K562 (cell line): ENCODE measurements at regions not wholly inside any gene's neighbourhood (a gene's known extent, or its start where the extent isn't known, plus 50 kb on each side); places are given as distances from the start of the nearest gene placed in this dataset.

Experiments
- BACH1 ChIP-seq: fragments of 200-800 bp; sonication (Bioruptor generic); IDR thresholded peaks from 2 replicates; pipeline ENCODE4 v1.6.1; 2016; ENCODE audit warnings: missing genetic modification characterization, missing compliant biosample characterization
- CHD2 ChIP-seq: IDR thresholded peaks from 2 replicates; pipeline ENCODE4 v1.6.1; 2011; ENCODE audit warnings: low read depth, low read length
- ESRRB ChIP-seq: fragments of 250-450 bp; sonication (Bioruptor Pico); IDR thresholded peaks from 2 replicates; pipeline ENCODE4 v1.5.0; 2020; ENCODE audit warnings: mild to moderate bottlenecking, moderate library complexity, borderline replicate concordance
- MLX ChIP-seq, 2 experiments: fragments of 450-650 bp in 1 of 2; sonication (generic) in 1 of 2; formaldehyde crosslinking; conservative IDR thresholded peaks; 2 replicates each; pipeline versions ENCODE4 v1.4.0 to v1.8.1; 2020 to 2022; ENCODE audit warnings: mild to moderate bottlenecking in 1 of 2, missing genetic modification reagents in 1 of 2
- MYBL2 ChIP-seq, 2 experiments: fragments of 450-650 bp in 1 of 2; sonication (generic) in 1 of 2; formaldehyde crosslinking in 1 of 2; IDR thresholded peaks; 2 replicates each; pipeline versions ENCODE4 v1.6.1 to v1.8.1; 2017 to 2022; ENCODE audit warnings: borderline replicate concordance in 1 of 2, inconsistent platforms in 1 of 2, low read depth in 1 of 2, mild to moderate bottlenecking in 1 of 2, missing genetic modification reagents in 1 of 2, moderate library complexity in 1 of 2
- POLR3G ChIP-seq: IDR thresholded peaks from 2 replicates; pipeline ENCODE4 v1.6.1; 2011; ENCODE audit not compliant: insufficient read length, insufficient replicate concordance; ENCODE audit errors: extremely low read depth
- PYGO2 ChIP-seq: fragments of 450-650 bp; IDR thresholded peaks from 2 replicates; pipeline ENCODE4 v1.6.1; 2016; ENCODE audit warnings: mild to moderate bottlenecking, missing genetic modification characterization, moderate library complexity, missing compliant biosample characterization
- RHOXF2B ChIP-seq: fragments of 250-450 bp; sonication (Bioruptor Pico); conservative IDR thresholded peaks from 2 replicates; pipeline ENCODE4 v1.5.1; 2021
- TCF3 ChIP-seq: sonication (generic); formaldehyde crosslinking; IDR thresholded peaks from 2 replicates; pipeline ENCODE4 v1.4.0; 2020; ENCODE audit warnings: mild to moderate bottlenecking, missing genetic modification reagents
- ZNF408 ChIP-seq: fragments of 250-450 bp; sonication (Bioruptor Pico); IDR thresholded peaks from 2 replicates; pipeline ENCODE4 v1.4.0; 2020; ENCODE audit warnings: low read depth, mild to moderate bottlenecking, moderate library complexity
- ZNF778 ChIP-seq: fragments of 450-650 bp; formaldehyde crosslinking; IDR thresholded peaks from 2 replicates; pipeline ENCODE4 v1.4.0; 2020; ENCODE audit warnings: mild to moderate bottlenecking, moderate library complexity
- TF ChIP-seq, protein P1 (sequence below): sonication (generic); formaldehyde crosslinking; IDR thresholded peaks from 2 replicates; pipeline ENCODE4 v1.8.0; 2022; ENCODE audit warnings: missing genetic modification reagents, mild to moderate bottlenecking, borderline replicate concordance

DNA sequence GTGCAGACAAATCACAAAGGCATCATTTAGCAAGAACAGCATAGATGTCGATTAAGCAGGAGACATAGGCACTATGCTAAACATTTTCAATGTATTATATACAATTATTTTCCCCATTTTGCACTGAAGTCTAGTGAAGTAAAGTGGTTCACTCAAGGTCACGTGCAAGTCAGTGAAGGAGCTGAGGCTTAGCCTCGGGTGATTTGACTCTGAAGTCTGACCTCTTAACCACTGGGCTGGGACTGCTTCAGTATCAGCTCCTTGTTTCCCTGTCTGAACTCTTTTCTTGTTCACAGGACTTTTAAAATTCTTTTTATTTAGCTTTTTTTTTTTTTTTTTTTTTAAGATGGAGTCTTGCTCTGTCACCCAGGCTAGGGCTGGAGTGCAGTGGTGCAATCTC is 262.7 kb downstream of the DRD1 start (continued):
- TF ChIP-seq TCF3 (CRISPR knock-in tag) (no peak), MYBL2 (IDR thresholded peaks at IDR 0.05; ENCODE audit: low read depth) (no peak), MYBL2 (CRISPR knock-in tag; IDR thresholded peaks at IDR 0.05; ENCODE audit: borderline replicate concordance) (no peak), ESRRB (no peak), ZNF778 (CRISPR knock-in tag) (no peak), MLX (CRISPR knock-in tag; conservative IDR thresholded peaks at IDR 0.05) (no peak), ZNF408 (CRISPR knock-in tag) (no peak), POLR3G (no peak), CHD2 (no peak), PYGO2 (tag) (no peak), RHOXF2B (CRISPR knock-in tag) (no peak), BACH1 (tag) (no peak)
- TF ChIP-seq, protein P1, sequence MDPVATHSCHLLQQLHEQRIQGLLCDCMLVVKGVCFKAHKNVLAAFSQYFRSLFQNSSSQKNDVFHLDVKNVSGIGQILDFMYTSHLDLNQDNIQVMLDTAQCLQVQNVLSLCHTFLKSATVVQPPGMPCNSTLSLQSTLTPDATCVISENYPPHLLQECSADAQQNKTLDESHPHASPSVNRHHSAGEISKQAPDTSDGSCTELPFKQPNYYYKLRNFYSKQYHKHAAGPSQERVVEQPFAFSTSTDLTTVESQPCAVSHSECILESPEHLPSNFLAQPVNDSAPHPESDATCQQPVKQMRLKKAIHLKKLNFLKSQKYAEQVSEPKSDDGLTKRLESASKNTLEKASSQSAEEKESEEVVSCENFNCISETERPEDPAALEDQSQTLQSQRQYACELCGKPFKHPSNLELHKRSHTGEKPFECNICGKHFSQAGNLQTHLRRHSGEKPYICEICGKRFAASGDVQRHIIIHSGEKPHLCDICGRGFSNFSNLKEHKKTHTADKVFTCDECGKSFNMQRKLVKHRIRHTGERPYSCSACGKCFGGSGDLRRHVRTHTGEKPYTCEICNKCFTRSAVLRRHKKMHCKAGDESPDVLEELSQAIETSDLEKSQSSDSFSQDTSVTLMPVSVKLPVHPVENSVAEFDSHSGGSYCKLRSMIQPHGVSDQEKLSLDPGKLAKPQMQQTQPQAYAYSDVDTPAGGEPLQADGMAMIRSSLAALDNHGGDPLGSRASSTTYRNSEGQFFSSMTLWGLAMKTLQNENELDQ (CRISPR knock-in tag), result no peak
